Stimulated activated CD4-positive, alpha-beta T cell treated with anti-CD3 and anti-CD28 coated beads, Interleukin-1b, Interleukin-23, amount 100 ng/mL, for 48 hours (primary cell): ENCODE measurements at regions not wholly inside any gene's neighbourhood (a gene's known extent, or its start where the extent isn't known, plus 50 kb on each side); places are given as distances from the start of the nearest gene placed in this dataset.
"Not testable (repeated sequence)": the region's sequence is repeated elsewhere in the genome, so short reads cannot be mapped to it uniquely, and the experiment has no call there.

ENCODE experiments used
- DNase-seq: peaks from one replicate; pipeline ENCODE4 v3.0.0-alpha.2; 2020

DNA sequence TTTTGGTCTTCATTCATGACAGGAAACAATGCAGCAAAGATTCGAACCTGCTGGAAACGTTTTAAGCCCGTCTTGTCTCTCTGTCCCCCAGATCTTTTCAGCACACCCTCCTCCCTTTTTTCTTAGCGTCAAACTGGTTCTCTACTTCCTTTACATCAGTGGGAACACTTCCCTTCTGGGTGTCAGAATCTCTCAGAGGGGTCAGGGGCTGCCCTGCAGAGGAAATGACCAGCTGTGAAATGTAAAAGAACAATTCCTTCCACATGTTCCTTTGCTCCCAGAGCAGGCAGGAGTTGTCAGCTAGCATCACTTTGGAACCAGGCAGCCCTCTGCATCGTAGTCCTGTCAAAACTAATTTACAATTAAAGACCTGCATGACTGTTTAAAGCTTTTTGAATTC, 619.0 kb downstream of the TFAP2A start:
- DNase-seq, result no peak

DNA sequence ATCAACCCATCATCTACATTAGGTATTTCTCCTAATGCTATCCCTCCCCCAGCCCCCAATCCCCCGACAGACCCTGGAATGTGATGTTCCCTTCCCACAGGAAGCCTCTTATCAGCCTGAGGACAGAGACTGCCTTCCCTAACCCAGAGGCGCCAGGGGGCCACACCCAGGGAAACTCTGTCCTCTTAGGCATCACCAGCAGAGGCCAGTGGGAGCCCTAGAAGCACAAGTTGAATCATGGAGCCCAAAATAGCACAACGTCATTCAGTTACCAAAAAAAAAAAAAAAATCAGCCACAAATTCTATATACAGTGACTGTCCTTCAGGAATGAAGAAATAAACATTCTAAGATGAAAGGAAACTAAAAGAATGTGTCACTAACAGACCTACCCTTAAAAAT, 625.7 kb downstream of the TFAP2A start:
- no peak for DNase-seq

DNA sequence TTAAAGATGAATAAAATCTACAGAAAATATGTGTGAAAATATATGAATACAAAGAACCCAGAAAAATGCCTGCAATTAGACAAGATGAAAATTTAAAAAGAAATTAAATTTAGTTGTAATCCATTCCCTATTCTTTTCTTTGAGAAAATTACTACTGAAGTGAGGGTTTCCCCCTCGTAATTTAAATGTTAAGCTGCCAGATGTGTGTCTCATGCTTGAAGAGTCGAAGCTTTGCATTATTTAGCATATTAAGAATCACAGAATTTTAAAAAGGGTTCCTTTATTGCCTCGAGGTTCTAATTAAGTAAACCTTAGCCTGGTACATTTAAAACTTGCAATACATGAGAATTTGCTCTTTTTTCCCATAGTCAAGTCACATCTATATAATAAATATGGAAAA, 630.1 kb downstream of the TFAP2A start:
- DNase-seq, result no peak

DNA sequence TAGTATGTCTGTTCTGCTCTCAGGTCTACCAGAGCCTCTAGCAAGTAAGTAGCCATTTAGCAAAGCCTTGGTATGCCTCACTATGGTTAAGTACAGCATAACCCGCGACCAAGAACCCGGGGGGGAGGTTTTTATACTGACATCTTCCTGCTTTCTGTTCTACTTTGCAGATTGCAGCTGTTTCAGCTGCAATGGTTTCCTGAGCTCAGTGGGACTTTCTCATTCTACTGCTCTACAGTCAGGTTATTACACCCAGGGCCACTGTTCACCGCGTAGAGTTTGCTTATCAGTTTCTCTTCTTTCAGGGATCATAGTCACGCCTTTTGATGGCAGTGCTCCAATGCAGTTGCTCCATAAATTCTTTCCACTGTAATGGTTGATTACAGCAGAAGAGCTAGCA, 631.3 kb downstream of the TFAP2A start:
- DNase-seq, result no peak

DNA sequence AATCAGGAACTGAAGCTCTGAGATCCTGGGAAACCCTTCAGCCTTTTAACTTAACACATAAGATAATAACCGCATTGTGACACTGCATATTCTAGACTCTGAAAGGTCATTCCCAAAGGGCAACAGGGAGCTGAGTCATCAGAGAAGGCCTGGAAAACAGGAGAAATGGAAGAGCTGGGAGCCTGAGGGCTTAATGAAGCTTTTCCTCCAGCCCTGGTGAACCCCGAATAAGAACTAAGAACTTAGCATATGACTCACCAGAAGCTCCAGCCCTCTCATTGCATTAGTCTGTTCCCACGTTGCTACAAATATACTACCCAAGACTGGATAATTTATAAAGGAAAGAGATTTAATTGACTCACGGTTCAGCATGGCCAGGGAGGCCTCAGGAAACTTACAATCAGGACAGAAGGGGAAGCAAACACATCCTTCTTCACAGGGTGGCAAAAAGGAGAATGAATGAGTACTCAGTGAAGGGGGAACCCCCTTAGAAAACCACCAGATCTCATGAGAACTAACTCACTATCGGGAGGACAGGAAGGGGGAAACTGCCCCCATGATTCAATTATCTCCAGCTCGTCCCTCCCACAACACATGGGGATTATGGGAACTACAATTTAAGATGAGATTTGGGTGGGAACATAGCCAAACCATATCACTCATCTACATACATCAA, 648.5 kb downstream of the TFAP2A start:
- no peak for DNase-seq

DNA sequence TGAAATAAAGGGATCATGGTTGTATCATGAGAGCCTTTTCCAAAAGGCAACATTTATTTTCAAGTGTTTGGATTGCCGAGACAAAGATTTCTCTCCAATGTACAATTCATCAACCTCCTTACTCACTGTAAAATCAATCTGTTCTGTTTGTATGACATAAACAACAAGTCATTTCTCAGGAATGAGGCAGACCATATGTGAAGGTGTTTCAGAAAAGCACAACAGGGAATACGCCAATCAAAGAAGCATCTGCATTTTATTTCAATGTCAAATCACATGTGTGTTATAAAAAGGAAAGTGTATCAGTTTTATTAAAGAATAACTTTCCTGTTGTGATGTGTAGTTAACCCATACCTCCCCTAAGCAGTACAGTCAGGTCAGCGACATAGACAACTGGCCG, 653.7 kb downstream of the TFAP2A start:
- no peak for DNase-seq

DNA sequence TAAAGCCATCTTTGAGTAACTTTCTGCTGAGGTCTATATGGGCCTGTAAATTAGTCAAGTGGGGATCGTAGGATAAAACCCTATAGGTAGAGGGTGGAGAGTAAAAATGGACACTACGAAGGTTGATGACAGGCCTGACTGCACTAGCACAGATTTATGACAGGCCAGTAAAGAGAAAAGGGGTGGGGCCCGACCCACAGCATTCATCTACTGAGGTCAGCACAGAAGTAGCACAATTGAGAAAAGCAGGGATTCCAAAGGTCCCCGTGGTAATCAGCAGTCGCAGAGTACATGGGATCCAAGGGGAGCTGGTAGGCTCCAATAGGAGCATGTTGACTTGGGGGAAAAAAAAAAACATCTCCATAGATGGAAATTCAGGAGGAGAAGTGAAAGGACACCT, 660.4 kb downstream of the TFAP2A start:
- DNase-seq, result no peak

DNA sequence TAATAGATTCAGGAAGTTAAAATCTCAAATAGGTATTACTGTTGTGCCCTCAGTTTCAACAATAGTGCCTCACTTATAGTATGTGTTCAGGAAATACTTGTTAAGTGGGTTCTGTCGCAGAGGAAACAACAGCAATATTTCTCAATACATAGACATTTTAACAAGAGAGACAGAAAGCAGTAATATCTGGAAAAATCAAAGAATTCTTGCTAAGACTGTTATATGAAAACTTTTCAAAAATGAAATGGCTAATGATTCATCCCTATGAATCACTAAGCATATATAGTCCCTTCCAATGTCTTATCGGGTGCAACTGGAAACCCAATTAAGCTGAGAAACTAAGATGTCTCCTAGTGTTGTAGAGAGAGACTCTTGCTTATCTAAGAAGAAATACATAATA, 668.9 kb downstream of the TFAP2A start:
- no peak for DNase-seq

DNA sequence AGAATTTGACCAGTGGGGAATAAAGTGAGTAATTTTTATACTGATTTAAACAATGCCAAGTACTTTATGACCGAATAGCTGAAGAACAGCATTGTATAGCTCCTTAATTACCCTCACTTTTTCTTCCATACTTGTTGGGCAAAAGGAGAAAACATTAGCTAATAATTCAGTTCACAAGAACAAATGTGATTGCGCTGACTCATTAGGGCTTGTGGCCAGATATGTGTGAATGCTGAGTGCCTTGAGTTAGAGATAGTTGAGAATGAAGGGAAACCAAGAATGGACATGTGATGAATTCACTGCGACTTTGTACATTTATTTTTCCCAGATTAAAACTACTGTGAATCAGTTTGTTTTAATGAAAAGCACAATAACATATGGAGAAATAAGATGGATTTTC, 669.4 kb downstream of the TFAP2A start:
- no peak for DNase-seq

DNA sequence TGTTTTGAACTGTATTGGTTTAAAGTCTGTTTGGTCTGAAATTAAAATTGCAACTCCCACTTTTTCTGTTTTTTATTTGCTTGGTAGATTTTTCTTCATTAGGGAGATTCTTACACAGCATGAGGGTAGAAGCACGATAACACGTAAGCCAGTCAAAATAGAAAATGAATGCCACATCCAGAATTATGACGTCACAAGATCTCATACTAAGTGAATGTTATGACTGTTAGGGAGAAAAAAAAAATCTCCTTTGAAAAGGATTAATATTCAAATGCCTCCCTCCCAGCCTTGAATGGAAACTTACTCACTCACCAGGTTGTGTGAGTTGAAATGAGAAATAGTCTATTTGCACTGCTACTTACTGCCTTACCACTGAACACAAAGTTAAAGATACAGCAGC, 670.8 kb downstream of the TFAP2A start:
- no peak for DNase-seq

DNA sequence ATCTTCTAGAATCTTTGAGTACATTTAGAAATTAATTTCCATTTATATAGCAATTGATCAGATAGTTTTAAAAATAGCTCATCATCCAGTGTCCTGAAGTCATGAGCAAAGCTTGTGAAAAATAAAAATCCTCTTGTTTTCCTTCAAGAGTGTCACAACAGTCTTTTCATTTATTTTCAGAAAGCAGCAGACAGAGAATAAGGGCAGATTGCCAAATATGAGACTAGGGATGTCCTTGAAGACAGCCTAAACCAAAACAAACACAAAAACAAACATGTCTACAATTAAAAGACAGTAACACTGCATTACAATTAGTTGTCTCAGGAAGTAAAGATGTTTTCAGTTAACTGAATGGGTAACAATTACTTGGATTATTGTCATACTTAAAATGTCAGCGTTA, 682.8 kb downstream of the TFAP2A start:
- no peak for DNase-seq

DNA sequence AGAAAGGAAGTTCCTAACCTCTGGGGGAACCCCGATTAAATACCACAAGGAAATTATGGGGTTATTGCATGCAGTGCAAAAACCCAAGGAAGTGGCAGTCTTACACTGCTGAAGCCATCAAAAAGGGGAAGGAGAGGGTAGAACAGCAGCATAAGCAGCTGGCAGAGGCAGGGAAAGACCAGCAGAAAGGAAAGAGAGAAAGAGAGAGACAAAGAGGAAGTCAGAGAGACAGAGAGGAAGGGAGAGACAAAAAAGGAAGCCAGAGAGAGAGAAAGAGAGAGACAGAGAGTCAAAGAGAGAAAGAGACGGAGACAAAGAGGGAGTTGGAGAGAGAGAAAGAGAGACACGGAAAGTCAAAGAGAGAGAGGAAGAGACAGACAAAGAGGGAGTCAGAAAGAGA, 689.1 kb downstream of the TFAP2A start:
- DNase-seq, result not testable (repeated sequence)

DNA sequence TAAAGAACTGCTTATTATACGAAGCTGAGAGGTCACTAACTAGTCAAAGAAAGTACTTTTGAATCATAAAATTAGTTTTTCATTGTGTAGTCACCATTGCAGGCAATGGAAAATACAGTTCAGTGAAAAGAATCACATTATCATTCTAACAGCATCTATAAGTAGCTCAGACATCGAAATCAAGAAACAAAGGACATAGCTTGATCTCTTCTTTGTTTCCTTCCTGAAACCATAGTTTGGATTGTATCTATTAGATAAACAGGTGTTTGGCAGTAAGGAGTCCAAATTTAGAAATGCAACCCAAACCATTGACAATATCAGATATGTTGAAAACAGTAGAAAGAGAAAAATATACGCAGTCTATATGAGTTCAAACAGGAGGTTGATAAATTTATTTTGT, 697.3 kb downstream of the TFAP2A start:
- no peak for DNase-seq

DNA sequence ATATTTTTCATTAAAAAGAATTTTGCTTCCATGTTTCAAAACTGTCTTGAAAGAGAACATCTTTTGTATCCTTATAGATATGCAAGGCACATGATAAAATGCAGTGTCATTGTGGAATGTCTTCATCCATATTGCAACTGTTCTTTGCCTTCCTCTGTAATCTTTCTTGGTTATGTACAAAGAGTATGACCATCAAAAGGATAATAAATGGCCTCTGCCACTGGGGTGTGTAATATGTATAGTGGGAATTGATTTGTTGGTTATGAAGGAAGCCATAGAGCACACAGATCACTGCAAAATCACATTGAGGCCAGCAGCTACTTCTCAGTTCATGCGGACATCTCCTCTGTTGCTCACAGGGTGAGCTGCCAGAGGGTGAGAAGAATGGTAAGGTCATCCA, 703.5 kb downstream of the TFAP2A start:
- DNase-seq, result no peak

DNA sequence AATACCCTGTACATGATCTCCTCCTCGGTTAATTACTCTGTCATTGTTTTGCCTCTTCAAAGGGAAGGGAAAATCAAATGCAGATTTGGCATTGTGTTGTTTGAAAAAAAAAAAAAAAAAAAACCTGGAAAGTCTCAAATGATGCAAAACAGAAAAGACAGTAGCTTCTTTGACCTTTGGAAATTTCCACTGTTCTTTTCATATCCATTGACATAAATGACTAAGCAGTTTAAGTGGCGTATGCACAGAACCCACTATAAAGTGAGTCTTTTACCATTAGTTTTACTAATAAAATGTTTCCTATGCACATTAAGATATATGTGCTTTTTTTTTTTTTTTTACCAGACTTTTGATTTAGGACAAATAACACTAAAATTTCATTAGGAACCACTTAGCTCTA, 704.3 kb downstream of the TFAP2A start:
- DNase-seq, result no peak

DNA sequence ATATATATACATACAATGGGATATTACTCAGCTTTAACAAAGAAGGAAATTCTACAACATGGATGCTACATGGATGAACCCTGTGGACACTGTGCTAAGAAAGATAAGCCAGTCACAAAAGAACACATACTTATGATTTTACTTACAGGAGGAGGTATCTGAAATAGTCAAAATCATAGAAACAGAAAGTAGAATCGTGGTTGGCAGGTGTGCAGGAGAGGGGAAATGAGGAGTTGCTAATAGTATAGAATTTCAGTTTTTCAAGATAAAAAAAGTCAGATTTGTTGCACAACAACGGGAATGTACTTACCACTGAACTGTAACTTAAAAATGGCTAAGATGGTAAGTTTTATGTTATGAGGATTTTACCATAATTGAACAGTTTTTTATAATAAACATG, 706.3 kb downstream of the TFAP2A start:
- no peak for DNase-seq

DNA sequence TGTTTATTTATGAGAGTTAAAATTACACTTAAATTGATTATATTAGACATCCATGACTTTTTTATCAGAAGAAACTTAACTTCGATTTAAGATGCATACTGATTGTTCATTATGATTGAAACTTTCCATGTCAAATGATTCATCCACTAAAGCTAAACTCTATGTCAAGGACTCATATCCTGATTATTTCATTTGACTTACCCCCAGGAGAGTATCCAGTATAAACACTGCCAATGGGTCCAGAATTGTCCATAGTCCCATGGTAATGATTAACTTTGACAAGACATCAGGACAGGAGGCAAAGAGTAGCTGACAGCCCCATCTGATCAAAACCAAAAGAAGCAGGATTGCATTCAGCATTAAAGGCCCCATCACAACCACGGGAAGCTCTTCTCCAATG, 709.9 kb downstream of the TFAP2A start:
- no peak for DNase-seq

DNA sequence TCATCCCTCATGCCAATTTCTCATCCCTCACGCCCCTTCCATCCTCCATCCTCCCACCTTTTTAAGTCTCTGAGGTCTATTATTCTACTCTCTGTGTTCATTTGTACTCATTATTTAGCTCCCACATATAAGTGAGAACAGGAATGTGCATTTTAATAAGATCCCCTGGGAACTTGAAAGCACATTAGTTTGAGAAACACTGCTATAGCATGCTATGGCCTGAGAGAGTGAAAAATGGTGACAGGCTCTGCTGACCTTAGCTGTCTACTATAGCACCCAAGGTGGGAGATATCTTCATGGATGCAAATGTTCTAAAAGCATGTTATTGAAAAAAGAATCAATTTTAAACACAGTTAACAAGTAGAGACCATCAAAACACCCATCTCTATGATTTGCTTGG, 712.0 kb downstream of the TFAP2A start:
- DNase-seq, result no peak

DNA sequence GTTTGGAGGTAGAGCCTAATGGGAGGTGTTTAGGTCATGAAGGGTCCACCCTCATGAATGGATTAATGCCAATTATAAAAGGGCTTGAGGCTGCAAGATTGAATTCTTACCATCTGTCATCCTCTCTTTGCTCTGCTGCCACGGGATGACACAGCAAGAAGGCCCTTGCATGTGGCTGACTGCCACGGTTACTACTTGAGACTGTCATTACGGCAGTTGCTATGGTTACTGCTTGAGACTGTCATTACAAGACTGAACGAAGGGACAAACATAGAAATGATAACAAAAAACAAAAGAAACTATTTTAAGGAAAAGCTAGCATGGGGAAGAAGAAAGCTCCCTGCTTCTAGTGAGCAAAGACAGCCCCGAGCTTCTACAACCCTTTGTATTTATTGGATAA, 715.0 kb downstream of the TFAP2A start:
- DNase-seq, result no peak

DNA sequence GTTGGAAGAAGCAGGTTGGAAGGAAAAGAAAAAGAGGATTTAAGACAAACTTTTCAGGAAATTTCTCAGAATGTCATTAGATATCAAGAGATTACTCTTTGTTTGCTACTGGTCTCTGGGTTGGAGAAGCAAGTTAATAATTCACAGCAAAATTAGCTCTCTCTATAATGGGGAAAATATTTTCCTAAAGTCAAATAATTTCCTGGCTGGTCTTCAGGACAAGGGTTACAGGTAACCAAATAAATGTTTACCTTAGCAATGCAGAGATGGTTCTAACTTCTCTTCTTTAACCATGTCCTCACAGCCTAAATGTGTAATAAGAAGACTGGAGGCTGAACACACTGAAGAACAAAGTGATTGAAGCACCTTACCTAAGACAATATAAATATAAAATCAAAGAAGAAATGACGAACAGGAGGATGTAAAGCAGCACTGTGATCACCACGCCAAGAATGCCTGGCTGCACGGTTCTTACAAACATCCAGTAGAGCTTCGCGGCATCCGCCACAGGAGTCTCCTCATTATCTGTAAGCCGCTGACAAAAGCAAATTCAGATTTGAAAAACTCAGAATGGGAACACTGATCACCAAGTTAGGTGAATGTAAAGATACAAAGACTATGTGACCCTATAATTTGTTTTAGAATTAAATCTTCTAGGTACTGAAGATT, 717.5 kb downstream of the TFAP2A start:
- DNase-seq, result no peak

DNA sequence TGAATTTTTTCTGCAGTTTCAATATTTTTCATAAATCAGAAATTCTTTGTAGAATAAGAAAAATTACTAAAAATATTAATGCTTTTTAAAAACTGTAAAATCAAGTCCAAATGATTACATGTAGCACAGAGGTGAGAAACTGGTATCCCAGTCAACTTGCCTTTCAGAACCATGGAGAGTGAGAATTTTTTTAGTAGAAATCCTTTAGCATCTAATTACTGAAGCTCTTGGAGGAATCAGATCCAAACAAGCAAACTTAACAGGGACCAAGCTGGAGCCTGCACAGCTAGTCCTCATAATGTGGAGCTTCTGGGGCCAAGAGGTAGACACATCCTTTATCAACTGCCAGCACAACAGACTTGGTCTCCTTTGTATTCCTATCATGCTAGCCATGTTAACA, 724.5 kb downstream of the TFAP2A start:
- no peak for DNase-seq

DNA sequence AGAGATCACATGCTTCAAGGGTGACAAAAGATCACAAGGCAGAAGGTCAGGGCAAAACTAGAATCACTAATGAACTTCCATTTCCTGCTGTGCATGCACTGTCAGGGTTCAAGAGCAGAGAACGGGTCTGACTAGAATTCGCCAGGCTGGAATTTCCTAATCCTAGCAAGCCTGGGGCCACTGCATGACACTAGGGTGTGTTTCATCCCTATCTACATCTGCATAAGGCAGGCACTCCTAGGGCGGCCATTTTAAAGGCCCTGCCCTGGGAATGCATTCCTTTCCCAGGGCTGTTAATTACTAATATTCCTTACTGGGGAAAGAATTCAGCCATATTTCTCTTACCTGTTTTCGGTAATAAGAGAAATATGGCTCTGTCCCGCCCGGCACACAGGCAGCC, 734.1 kb downstream of the TFAP2A start:
- not testable (repeated sequence) for DNase-seq

DNA sequence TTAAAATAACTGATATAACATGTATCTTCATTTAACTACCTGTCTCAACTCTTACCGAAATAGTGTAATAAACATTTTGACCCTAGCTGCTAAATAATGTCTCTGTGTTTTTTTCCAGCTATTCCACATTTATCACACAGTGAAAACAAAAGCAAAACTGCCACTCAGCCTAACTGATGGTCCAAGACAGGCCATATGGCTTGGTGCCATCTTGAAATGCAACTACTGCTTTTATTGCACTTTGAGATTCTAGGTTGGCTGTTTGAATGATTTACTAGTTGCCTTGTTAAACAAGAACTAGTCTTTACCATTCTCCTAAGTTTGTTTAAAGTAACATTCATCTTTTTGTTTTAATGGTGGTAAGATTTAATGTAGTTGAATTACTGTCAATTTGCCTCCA, 739.8 kb downstream of the TFAP2A start:
- no peak for DNase-seq

DNA sequence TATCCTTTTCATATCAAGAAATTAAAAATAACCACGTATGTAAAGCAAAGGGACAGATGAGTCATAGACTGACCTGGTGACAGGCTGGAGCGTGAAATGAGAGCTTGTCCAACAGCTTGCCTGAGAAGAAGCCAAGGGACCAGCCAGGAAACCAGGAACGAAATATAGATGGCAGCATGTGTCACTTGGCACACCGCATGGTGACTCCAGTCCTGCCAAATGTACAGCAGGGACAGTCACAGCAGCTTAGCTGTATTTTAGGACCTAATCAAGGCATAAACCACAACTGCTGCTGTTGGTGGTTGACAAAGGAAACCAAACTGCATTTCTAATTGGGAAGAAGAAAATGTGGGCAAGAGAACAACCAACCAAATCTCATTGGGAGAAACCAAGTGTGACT, 755.0 kb downstream of the TFAP2A start:
- DNase-seq, result no peak

DNA sequence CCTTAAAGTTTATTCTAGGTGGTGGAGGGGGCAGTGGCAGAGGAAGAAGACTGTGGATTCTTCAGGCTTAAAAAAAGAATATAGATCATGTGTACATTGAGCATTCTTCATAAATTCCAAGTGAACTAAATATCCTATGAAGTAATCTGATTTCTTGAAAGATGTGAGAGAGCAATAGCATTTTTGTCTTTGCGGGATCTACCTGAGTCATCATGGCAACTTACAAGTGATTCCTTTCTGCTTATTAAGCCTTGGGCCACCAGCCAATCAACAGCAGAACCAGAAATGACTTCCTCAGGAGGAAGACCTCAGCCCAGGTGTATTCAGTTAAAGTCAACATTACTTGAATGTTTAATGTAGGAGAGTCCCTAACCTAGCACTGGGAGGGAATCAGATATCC, 756.9 kb downstream of the TFAP2A start:
- no peak for DNase-seq
